Body of pancreas (tissue), 4 donors: ENCODE measurements at regions not wholly inside any gene's neighbourhood (a gene's known extent, or its start where the extent isn't known, plus 50 kb on each side); places are given as distances from the start of the nearest gene placed in this dataset.

ENCODE experiments used
- ATAC-seq: fragments of 150-250 bp; one replicate; pipeline ENCODE4 v1.9.1; 2016
- DNase-seq, 4 donors: peaks; one replicate each; pipeline ENCODE4 v3.0.0-alpha.2; 2019
- H3K27ac ChIP-seq, 4 donors: fragments of 200-600 bp; sonication (generic); 1 replicate in 3 of 4; 2 replicates in 1 of 4; pipeline versions ENCODE4 v1.5.1 to v1.6.1; 2016 to 2019; ENCODE audit warnings: mild to moderate bottlenecking in 1 of 4, mixed read lengths in 1 of 4, moderate library complexity in 1 of 4
- H3K27me3 ChIP-seq, 2 donors: fragments of 200-600 bp; sonication (generic); one replicate each; pipeline ENCODE4 v1.6.0; 2016; ENCODE audit warnings: mild to moderate bottlenecking in 1 of 2
- H3K36me3 ChIP-seq, 2 donors: fragments of 200-600 bp; sonication (generic); replicated peaks in 1 of 2; 2 replicates each; pipeline ENCODE4 v1.5.1; 2016; ENCODE audit warnings: low read depth in 2 of 2; ENCODE audit not compliant: insufficient read depth in 1 of 2
- H3K4me1 ChIP-seq: fragments of 200-600 bp; sonication (generic); one replicate; pipeline ENCODE4 v1.6.0; 2016
- H3K4me3 ChIP-seq, 2 donors: fragments of 200-600 bp; sonication (generic); 1 replicate in 1 of 2; 2 replicates in 1 of 2; pipeline ENCODE4 v1.5.1; 2016 to 2019
- H3K9me3 ChIP-seq, 3 donors: fragments of 200-600 bp; sonication (generic); 1 replicate in 2 of 3; 2 replicates in 1 of 3; pipeline ENCODE4 v1.5.1; 2016
- POLR2A ChIP-seq, 3 donors: fragments of 450-650 bp; IDR thresholded peaks; one replicate each; pipeline ENCODE4 v1.6.1; 2016; ENCODE audit warnings: antibody characterized with exemption in 3 of 3, mild to moderate bottlenecking in 2 of 3
- WGBS, 2 donors: methylation state at CpG; one replicate each; pipeline ENCODE4 v1.1.5; 2017; 5-methylcytosine and 5-hydroxymethylcytosine counted together
- intact Hi-C: fragments of 100-400 bp; cut with DNase I; formaldehyde crosslinking; loops from one replicate; pipeline ENCODE4 v1.15.1; 2023
- TF ChIP-seq, protein P1 (sequence below), 7 experiments: fragments of 450-650 bp in 4 of 7; fragments of 200-600 bp in 3 of 7; sonication (generic) in 3 of 7; IDR thresholded peaks; one replicate each; pipeline ENCODE4 v1.5.1; 2016 to 2019; ENCODE audit warnings: antibody characterized with exemption in 7 of 7

DNA sequence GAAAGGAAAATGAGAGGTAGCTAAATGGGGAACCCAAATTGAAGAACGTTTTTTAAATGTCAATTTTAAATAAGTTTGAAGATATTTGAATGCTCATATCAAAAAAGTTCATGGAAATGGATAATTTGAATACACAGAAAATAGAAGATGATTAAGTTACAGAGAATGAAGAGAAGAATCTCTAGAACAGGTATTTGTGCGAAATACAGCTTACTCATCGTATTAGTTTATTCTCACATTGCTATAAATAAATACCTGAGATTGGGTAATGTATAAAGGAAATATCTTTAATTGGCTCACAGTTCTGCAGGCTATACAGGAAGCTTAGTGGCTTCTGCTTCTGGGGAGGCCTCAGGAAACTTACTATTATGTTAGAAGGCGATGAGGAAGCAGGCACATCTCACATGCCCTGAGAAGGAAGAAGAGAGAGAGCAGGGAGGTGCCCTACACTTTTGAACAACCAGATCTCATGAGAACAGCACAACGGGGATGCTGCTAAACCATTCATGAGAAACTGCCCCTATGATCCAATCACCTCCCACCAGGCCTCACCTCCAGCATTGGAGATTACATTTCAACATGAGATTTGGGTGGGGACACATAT lies 89.7 kb upstream of the DTNA start:
- intact Hi-C loops: no loop called here
- 88 to 94% methylated on average over 5 of the region's 5 CpGs for WGBS, 2 donors
- no peak for ATAC-seq
- Histone ChIP-seq H3K27ac (no peak overlapping the region), H3K27me3 (no peaks in the 10 kb centered on the region), H3K4me1 (peaks cover 11% of the 10 kb centered on the region), H3K36me3 (no peaks in the 10 kb centered on the region), H3K4me3 (no peak overlapping the region), H3K9me3 (no peaks in the 10 kb centered on the region)
- no peak for TF ChIP-seq POLR2A (IDR thresholded peaks at IDR 0.05)
- TF ChIP-seq, protein P1, sequence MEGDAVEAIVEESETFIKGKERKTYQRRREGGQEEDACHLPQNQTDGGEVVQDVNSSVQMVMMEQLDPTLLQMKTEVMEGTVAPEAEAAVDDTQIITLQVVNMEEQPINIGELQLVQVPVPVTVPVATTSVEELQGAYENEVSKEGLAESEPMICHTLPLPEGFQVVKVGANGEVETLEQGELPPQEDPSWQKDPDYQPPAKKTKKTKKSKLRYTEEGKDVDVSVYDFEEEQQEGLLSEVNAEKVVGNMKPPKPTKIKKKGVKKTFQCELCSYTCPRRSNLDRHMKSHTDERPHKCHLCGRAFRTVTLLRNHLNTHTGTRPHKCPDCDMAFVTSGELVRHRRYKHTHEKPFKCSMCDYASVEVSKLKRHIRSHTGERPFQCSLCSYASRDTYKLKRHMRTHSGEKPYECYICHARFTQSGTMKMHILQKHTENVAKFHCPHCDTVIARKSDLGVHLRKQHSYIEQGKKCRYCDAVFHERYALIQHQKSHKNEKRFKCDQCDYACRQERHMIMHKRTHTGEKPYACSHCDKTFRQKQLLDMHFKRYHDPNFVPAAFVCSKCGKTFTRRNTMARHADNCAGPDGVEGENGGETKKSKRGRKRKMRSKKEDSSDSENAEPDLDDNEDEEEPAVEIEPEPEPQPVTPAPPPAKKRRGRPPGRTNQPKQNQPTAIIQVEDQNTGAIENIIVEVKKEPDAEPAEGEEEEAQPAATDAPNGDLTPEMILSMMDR (IDR thresholded peaks at IDR 0.05): no peak
- no peak for DNase-seq

DNA sequence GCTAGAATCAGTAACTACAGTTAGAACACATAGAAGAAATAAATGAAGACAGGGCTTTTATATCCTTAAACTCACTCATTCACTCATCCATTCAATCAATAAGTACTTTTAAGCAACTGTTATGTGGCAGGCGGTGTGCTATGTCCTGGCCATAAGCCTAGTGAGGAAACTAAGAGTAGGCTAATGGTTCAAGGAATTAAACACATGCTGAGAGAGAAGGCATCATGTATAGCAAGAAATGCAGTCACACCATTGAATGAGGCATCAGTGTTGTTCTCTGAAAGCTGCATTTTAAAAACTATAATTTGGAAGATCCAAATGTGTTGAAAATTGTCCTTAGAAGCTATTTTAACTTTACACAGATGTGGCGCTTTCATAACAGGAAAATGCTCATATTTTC lies 86.5 kb upstream of the DTNA start:
- Histone ChIP-seq H3K36me3 (no peaks in the 10 kb centered on the region), H3K4me3 (no peak overlapping the region), H3K27ac (no peak overlapping the region), H3K4me1 (peaks cover 20% of the 10 kb centered on the region), H3K9me3 (no peaks in the 10 kb centered on the region), H3K27me3 (no peaks in the 10 kb centered on the region)
- DNase-seq: no peak
- intact Hi-C loops: no loop called here
- WGBS, 2 donors: 92 to 94% methylated on average over 2 of the region's 2 CpGs
- TF ChIP-seq, protein P1 (IDR thresholded peaks at IDR 0.05): no peak
- no peak for TF ChIP-seq POLR2A (IDR thresholded peaks at IDR 0.05)
- ATAC-seq: no peak

DNA sequence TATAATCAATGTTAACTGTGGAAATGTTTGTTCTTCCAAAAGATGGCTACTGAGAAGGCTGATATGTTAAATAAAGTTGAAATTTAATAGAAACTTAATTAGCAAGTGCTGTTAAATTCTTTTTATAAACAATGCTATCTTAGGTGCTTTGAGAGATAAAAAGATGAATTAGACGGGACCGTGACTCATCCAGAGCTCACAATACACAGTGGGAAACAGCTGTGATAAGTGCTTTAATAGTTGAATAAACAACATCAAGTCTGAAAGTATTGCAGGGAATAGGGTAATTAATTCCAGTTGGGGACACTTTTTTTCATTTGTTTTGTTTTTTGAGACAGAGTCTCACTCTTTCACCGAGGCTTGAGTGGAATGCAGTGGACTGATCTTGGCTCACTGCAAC lies 85.5 kb upstream of the DTNA start:
- Histone ChIP-seq H3K27ac (no peak overlapping the region), H3K9me3 (no peaks in the 10 kb centered on the region), H3K36me3 (no peaks in the 10 kb centered on the region), H3K4me3 (no peak overlapping the region), H3K27me3 (no peaks in the 10 kb centered on the region), H3K4me1 (peaks cover 20% of the 10 kb centered on the region)
- no peak for DNase-seq
- intact Hi-C loops: no loop called here
- TF ChIP-seq POLR2A (IDR thresholded peaks at IDR 0.05): no peak
- TF ChIP-seq, protein P1 (IDR thresholded peaks at IDR 0.05): no peak
- WGBS, 2 donors: 28 to 48% methylated on average over 3 of the region's 3 CpGs
- no peak for ATAC-seq

DNA sequence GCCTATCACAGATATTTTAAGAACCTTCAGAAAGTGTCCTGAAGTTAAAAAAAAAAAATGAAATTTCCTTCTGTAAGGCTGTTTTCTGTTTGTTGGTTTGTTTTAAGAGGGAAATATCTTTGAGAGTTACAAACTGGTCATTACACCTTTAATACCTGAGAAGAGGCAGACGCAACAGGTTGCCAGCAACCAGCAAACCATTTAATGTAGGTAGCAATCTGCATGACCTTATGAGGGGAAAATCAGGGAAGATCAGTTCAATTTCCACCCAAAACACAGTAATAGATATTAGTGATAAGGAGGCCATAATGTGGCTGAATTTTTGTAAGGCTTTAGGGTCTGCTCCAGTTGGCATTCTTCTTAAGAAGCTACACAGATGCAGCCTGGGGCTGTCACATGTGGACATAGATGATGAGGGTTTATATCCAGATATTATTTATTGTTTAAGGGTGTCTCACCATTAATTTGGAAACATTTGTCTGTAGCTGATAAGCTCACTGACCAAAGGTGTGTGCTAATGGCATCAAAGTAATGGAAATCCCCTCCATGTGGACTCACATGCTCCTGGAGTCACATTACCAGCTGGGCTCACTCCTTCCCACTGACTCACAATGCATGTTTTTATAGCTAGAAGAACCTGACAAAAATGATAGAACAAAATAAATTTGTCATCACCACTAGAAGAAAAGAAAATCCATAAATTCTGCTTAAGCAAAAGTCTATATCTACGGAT lies 83.5 kb upstream of the DTNA start:
- Histone ChIP-seq H3K4me1 (peaks cover 20% of the 10 kb centered on the region), H3K36me3 (no peaks in the 10 kb centered on the region), H3K27ac (no peak overlapping the region), H3K9me3 (no peaks in the 10 kb centered on the region), H3K4me3 (no peak overlapping the region), H3K27me3 (no peaks in the 10 kb centered on the region)
- no peak for TF ChIP-seq POLR2A (IDR thresholded peaks at IDR 0.05)
- TF ChIP-seq, protein P1 (IDR thresholded peaks at IDR 0.05): no peak
- DNase-seq: no peak
- 86 to 100% methylated on average over 2 of the region's 2 CpGs for WGBS, 2 donors
- intact Hi-C loops: no loop called here
- no peak for ATAC-seq
